Mesendoderm (in vitro differentiated cells): ENCODE measurements at regions not wholly inside any gene's neighbourhood (a gene's known extent, or its start where the extent isn't known, plus 50 kb on each side); places are given as distances from the start of the nearest gene placed in this dataset.
"Not testable (repeated sequence)": the region's sequence is repeated elsewhere in the genome, so short reads cannot be mapped to it uniquely, and the experiment has no call there.

Experiments
- DNase-seq: peaks from one replicate; pipeline ENCODE4 v3.0.0; 2013
- H2AK5ac ChIP-seq: 2 replicates; pipeline ENCODE4 v1.6.1; 2013; ENCODE audit warnings: low read length, inconsistent platforms
- H2BK120ac ChIP-seq: 2 replicates; pipeline ENCODE4 v1.6.1; 2013; ENCODE audit warnings: low read depth, mild to moderate bottlenecking, low read length, moderate library complexity, mixed read lengths
- H2BK15ac ChIP-seq: replicated peaks from 2 replicates; pipeline ENCODE4 v1.6.1; 2013; ENCODE audit warnings: low read depth, mild to moderate bottlenecking, moderate library complexity
- H2BK5ac ChIP-seq: 2 replicates; pipeline ENCODE4 v1.6.1; 2013; ENCODE audit warnings: low read length, inconsistent platforms
- H3K18ac ChIP-seq: 2 replicates; pipeline ENCODE4 v1.6.1; 2013; ENCODE audit warnings: mild to moderate bottlenecking, low read length, mixed read lengths
- H3K23ac ChIP-seq: one replicate; pipeline ENCODE4 v1.6.1; 2013; ENCODE audit warnings: low read length
- H3K27ac ChIP-seq: 2 replicates; pipeline ENCODE4 v1.5.1; 2013; ENCODE audit warnings: low read depth, mild to moderate bottlenecking, inconsistent platforms, low read length, moderate library complexity
- H3K27me3 ChIP-seq: 2 replicates; pipeline ENCODE4 v1.6.1; 2013; ENCODE audit warnings: low read length, control low read depth, mild to moderate bottlenecking, inconsistent platforms; ENCODE audit not compliant: insufficient read depth, poor library complexity
- H3K36me3 ChIP-seq: 2 replicates; pipeline ENCODE4 v1.6.1; 2013; ENCODE audit warnings: low read length, inconsistent platforms; ENCODE audit not compliant: control insufficient read depth, insufficient read depth
- H3K4ac ChIP-seq: one replicate; pipeline ENCODE4 v1.6.1; 2013; ENCODE audit warnings: low read depth, mild to moderate bottlenecking, low read length, moderate library complexity
- H3K4me1 ChIP-seq: 2 replicates; pipeline ENCODE4 v1.6.1; 2013; ENCODE audit warnings: low read depth, low read length, inconsistent platforms; ENCODE audit not compliant: control insufficient read depth
- H3K4me2 ChIP-seq: 2 replicates; pipeline ENCODE4 v1.6.1; 2013; ENCODE audit warnings: low read length
- H3K4me3 ChIP-seq: 2 replicates; pipeline ENCODE4 v1.5.1; 2013; ENCODE audit warnings: mild to moderate bottlenecking, low read length
- H3K56ac ChIP-seq: one replicate; pipeline ENCODE4 v1.6.1; 2013; ENCODE audit warnings: low read length
- H3K79me1 ChIP-seq: 2 replicates; pipeline ENCODE4 v1.6.1; 2013; ENCODE audit warnings: low read length, inconsistent platforms
- H3K79me2 ChIP-seq: 2 replicates; pipeline ENCODE4 v1.6.1; 2013; ENCODE audit warnings: mild to moderate bottlenecking, low read length; ENCODE audit not compliant: control insufficient read depth, insufficient read depth
- H3K9ac ChIP-seq: 2 replicates; pipeline ENCODE4 v1.6.1; 2013; ENCODE audit warnings: low read length, inconsistent platforms
- H4K5ac ChIP-seq: one replicate; pipeline ENCODE4 v1.6.1; 2013; ENCODE audit warnings: low read length
- H4K8ac ChIP-seq: one replicate; pipeline ENCODE4 v1.6.1; 2013; ENCODE audit warnings: low read depth, mild to moderate bottlenecking, control low read depth, low read length, moderate library complexity
- WGBS: extraction: QIAGEN DNeasy Blood & Tissue Kit; methylation state at CpG from one replicate; pipeline ENCODE4 v1.1.7; 2013; ENCODE audit warnings: low lambda C conversion rate, missing lambda C conversion rate; ENCODE audit not compliant: insufficient coverage; ENCODE audit errors: extremely low coverage; 5-methylcytosine and 5-hydroxymethylcytosine counted together

GRCh38 chr3:13185737-13186434, 112.7 kb upstream of the IQSEC1 start:
- WGBS = no CpG with 5 or more reads among the region's 7 CpGs
- Histone ChIP-seq H3K18ac (no peak overlapping the region), H3K79me1 (no peaks in the 10 kb centered on the region), H3K23ac (no peak overlapping the region), H3K56ac (no peak overlapping the region), H3K4me2 (no peak overlapping the region), H3K9ac (no peak overlapping the region), H2AK5ac (no peak overlapping the region), H3K27me3 (no peaks in the 10 kb centered on the region), H4K5ac (no peak overlapping the region), H2BK5ac (no peak overlapping the region), H3K27ac (no peak overlapping the region), H3K4me3 (no peak overlapping the region), H3K4ac (no peak overlapping the region), H3K79me2 (no peaks in the 10 kb centered on the region), H2BK120ac (no peak overlapping the region), H3K36me3 (no peaks in the 10 kb centered on the region), H4K8ac (no peak overlapping the region), H2BK15ac (no peak overlapping the region), H3K4me1 (no peaks in the 10 kb centered on the region)
- no peak for DNase-seq

- not testable (repeated sequence) for H3K56ac ChIP-seq, H3K9ac ChIP-seq, H3K18ac ChIP-seq, H3K27ac ChIP-seq, H2BK15ac ChIP-seq, H3K79me1 ChIP-seq, DNase-seq, H4K5ac ChIP-seq, H2BK120ac ChIP-seq, H3K4me3 ChIP-seq, H4K8ac ChIP-seq, H3K23ac ChIP-seq, H3K79me2 ChIP-seq, H3K36me3 ChIP-seq, H2AK5ac ChIP-seq, H3K4ac ChIP-seq, H3K27me3 ChIP-seq, H3K4me2 ChIP-seq, H2BK5ac ChIP-seq, H3K4me1 ChIP-seq
- no CpG with 5 or more reads among the region's 32 CpGs for WGBS
These were observed 106.5 kb upstream of the IQSEC1 start for GRCh38 chr3:13179582-13180210.

- Histone ChIP-seq H3K23ac (no peak overlapping the region), H2AK5ac (no peak overlapping the region), H2BK5ac (no peak overlapping the region), H3K36me3 (no peaks in the 10 kb centered on the region), H3K4ac (no peak overlapping the region), H3K79me1 (no peaks in the 10 kb centered on the region), H3K9ac (no peak overlapping the region), H3K56ac (no peak overlapping the region), H4K5ac (no peak overlapping the region), H3K4me3 (no peak overlapping the region), H2BK15ac (no peak overlapping the region), H3K18ac (no peak overlapping the region), H4K8ac (no peak overlapping the region), H3K27ac (no peak overlapping the region), H3K27me3 (no peaks in the 10 kb centered on the region), H3K79me2 (no peaks in the 10 kb centered on the region), H3K4me1 (no peaks in the 10 kb centered on the region), H3K4me2 (no peak overlapping the region), H2BK120ac (no peak overlapping the region)
- no peak for DNase-seq
- WGBS = no CpG with 5 or more reads among the region's 1 CpG
These were observed 106.0 kb upstream of the IQSEC1 start for GRCh38 chr3:13179181-13179580.

- no peak for DNase-seq
- Histone ChIP-seq H3K27ac (no peak overlapping the region), H3K36me3 (no peaks in the 10 kb centered on the region), H4K8ac (no peak overlapping the region), H2BK15ac (no peak overlapping the region), H3K4ac (no peak overlapping the region), H3K4me2 (no peak overlapping the region), H3K4me3 (no peak overlapping the region), H3K79me2 (no peaks in the 10 kb centered on the region), H3K18ac (no peak overlapping the region), H2BK5ac (no peak overlapping the region), H2AK5ac (no peak overlapping the region), H4K5ac (no peak overlapping the region), H2BK120ac (no peak overlapping the region), H3K23ac (no peak overlapping the region), H3K79me1 (no peaks in the 10 kb centered on the region), H3K4me1 (no peaks in the 10 kb centered on the region), H3K56ac (no peak overlapping the region), H3K9ac (no peak overlapping the region), H3K27me3 (no peaks in the 10 kb centered on the region)
- no CpG with 5 or more reads among the region's 3 CpGs for WGBS
These were observed 104.9 kb upstream of the IQSEC1 start for GRCh38 chr3:13178107-13178506.

GRCh38 chr3:13177641-13178040, 104.4 kb upstream of the IQSEC1 start:
- no CpG with 5 or more reads among the region's 4 CpGs for WGBS
- Histone ChIP-seq H3K27me3 (no peaks in the 10 kb centered on the region), H4K5ac (no peak overlapping the region)

GRCh38 chr3:13177236-13177635, 104.0 kb upstream of the IQSEC1 start:
- Histone ChIP-seq H4K8ac (no peak overlapping the region), H2AK5ac (no peak overlapping the region), H3K27me3 (no peaks in the 10 kb centered on the region), H3K4me1 (no peaks in the 10 kb centered on the region), H3K79me2 (no peaks in the 10 kb centered on the region), H3K9ac (no peak overlapping the region), H3K79me1 (no peaks in the 10 kb centered on the region), H3K4me3 (no peak overlapping the region), H3K27ac (no peak overlapping the region), H3K23ac (no peak overlapping the region), H3K4me2 (no peak overlapping the region), H3K56ac (no peak overlapping the region), H2BK15ac (no peak overlapping the region), H3K36me3 (no peaks in the 10 kb centered on the region), H3K18ac (no peak overlapping the region), H2BK120ac (no peak overlapping the region), H3K4ac (no peak overlapping the region), H2BK5ac (no peak overlapping the region), H4K5ac (no peak overlapping the region)
- DNase-seq = no peak
- WGBS = no CpG with 5 or more reads among the region's 2 CpGs

More at GRCh38 chr3:13177641-13178040, 104.4 kb upstream of the IQSEC1 start:
- no peaks in the 10 kb centered on the region for H3K36me3 ChIP-seq
- H2BK5ac ChIP-seq = no peak overlapping the region
- no peak overlapping the region for H3K4ac ChIP-seq
- no peak overlapping the region for H3K27ac ChIP-seq
- H4K8ac ChIP-seq = no peak overlapping the region
- no peaks in the 10 kb centered on the region for H3K79me2 ChIP-seq
- H3K4me2 ChIP-seq = no peak overlapping the region
- H3K56ac ChIP-seq = no peak overlapping the region
- no peaks in the 10 kb centered on the region for H3K4me1 ChIP-seq
- no peak overlapping the region for H3K9ac ChIP-seq
- no peak overlapping the region for H2BK15ac ChIP-seq
- H2BK120ac ChIP-seq = no peak overlapping the region
- no peak for DNase-seq
- H3K18ac ChIP-seq = no peak overlapping the region
- no peak overlapping the region for H2AK5ac ChIP-seq
- no peak overlapping the region for H3K4me3 ChIP-seq
- H3K23ac ChIP-seq = no peak overlapping the region
- H3K79me1 ChIP-seq = no peaks in the 10 kb centered on the region
